NB4 (cell line): ENCODE measurements at regions not wholly inside any gene's neighbourhood (a gene's known extent, or its start where the extent isn't known, plus 50 kb on each side); places are given as distances from the start of the nearest gene placed in this dataset.

Source experiments
- CTCF ChIP-seq: IDR thresholded peaks from one replicate; pipeline ENCODE4 v1.5.1; 2012; ENCODE audit warnings: low read depth, low read length
- POLR2A ChIP-seq: IDR thresholded peaks from 2 replicates; pipeline ENCODE4 v1.6.1; 2011; ENCODE audit warnings: mild to moderate bottlenecking; ENCODE audit not compliant: insufficient read length; ENCODE audit errors: extremely low read depth

DNA sequence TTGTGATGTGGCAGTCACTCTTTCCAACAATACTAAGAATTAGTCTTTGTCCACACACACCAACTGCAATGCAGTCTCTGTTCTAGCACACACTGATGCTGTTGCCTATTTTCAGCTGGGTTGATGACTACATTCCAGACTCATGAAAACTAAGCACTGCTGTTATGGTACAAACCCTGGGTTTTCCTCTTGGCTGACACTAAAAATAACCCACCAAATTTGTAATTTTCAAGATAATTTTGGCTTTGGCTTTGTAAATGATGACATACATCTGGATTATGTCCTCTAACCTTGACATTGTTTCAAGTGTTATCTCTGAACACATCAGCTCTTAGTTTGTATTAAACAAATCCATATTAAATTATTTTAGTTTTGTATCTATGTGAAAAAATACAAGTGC lies 444.8 kb downstream of the PTPRC start:
- TF ChIP-seq CTCF = no peak
- TF ChIP-seq POLR2A = no peak
